ENCODE measurements at regions not wholly inside any gene's neighbourhood (a gene's known extent, or its start where the extent isn't known, plus 50 kb on each side); places are given as distances from the start of the nearest gene placed in this dataset.

GRCh38 chr19:29293736-29294342, 80.9 kb upstream of the UQCRFS1 start:
- Mint-ChIP-seq H3K27ac (no peak overlapping the region), H3K27me3 (peaks cover 39% of the 10 kb centered on the region)
- TF ChIP-seq, protein P1, sequence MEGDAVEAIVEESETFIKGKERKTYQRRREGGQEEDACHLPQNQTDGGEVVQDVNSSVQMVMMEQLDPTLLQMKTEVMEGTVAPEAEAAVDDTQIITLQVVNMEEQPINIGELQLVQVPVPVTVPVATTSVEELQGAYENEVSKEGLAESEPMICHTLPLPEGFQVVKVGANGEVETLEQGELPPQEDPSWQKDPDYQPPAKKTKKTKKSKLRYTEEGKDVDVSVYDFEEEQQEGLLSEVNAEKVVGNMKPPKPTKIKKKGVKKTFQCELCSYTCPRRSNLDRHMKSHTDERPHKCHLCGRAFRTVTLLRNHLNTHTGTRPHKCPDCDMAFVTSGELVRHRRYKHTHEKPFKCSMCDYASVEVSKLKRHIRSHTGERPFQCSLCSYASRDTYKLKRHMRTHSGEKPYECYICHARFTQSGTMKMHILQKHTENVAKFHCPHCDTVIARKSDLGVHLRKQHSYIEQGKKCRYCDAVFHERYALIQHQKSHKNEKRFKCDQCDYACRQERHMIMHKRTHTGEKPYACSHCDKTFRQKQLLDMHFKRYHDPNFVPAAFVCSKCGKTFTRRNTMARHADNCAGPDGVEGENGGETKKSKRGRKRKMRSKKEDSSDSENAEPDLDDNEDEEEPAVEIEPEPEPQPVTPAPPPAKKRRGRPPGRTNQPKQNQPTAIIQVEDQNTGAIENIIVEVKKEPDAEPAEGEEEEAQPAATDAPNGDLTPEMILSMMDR (IDR thresholded peaks at IDR 0.05; ENCODE audit: unreplicated experiment), result no peak

GRCh38 chr19:29294343-29294811, 81.4 kb upstream of the UQCRFS1 start:
- Mint-ChIP-seq H3K4me3 (ENCODE audit: low read depth) (no peak overlapping the region), H3K27ac (no peak overlapping the region), H3K36me3 (ENCODE audit: insufficient read depth) (no peaks in the 10 kb centered on the region), H3K9me3 (ENCODE audit: low read depth) (no peaks in the 10 kb centered on the region), H3K27me3 (peaks cover 42% of the 10 kb centered on the region), H3K4me1 (ENCODE audit: low read depth) (no peaks in the 10 kb centered on the region)
- TF ChIP-seq, protein P1 (IDR thresholded peaks at IDR 0.05; ENCODE audit: unreplicated experiment), result no peak
- no peak for DNase-seq (ENCODE audit: low spot score, unreplicated experiment)

More at GRCh38 chr19:29293736-29294342, 80.9 kb upstream of the UQCRFS1 start:
- H3K36me3 Mint-ChIP-seq (ENCODE audit: insufficient read depth), result no peaks in the 10 kb centered on the region
- H3K4me3 Mint-ChIP-seq (ENCODE audit: low read depth), result no peak overlapping the region
- DNase-seq (ENCODE audit: low spot score, unreplicated experiment), result no peak
- no peaks in the 10 kb centered on the region for H3K9me3 Mint-ChIP-seq (ENCODE audit: low read depth)
- no peaks in the 10 kb centered on the region for H3K4me1 Mint-ChIP-seq (ENCODE audit: low read depth)

DNA sequence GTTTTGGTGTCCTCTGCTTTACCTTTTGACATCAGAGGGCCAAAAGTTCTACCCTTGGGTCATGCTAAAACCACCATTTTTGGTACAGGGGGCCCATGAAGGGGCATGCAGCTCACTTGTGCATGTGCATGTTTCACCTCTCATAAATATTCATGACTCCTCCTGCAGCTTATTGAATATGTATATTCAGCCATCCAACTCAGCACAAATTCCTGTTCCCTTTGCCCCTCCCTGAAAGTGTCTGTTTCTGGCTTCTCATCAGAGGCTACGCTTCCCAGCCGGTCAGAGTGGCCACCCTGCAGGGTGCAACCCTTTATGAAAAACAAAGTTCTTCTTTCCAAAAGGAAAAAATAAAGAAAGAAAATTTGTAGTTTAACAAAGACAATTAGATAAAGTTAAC, 82.3 kb upstream of the UQCRFS1 start:
- peaks cover 38% of the 10 kb centered on the region for H3K27me3 Mint-ChIP-seq
- H3K4me1 Mint-ChIP-seq (ENCODE audit: low read depth), result no peaks in the 10 kb centered on the region
- no peak overlapping the region for H3K4me3 Mint-ChIP-seq (ENCODE audit: low read depth)
- no peak overlapping the region for H3K27ac Mint-ChIP-seq
- H3K9me3 Mint-ChIP-seq (ENCODE audit: low read depth), result no peaks in the 10 kb centered on the region
- DNase-seq (ENCODE audit: low spot score, unreplicated experiment), result no peak
- TF ChIP-seq, protein P1 (IDR thresholded peaks at IDR 0.05; ENCODE audit: unreplicated experiment), result no peak
- H3K36me3 Mint-ChIP-seq (ENCODE audit: insufficient read depth), result no peaks in the 10 kb centered on the region

- Mint-ChIP-seq H3K9me3 (ENCODE audit: low read depth) (no peaks in the 10 kb centered on the region), H3K4me3 (ENCODE audit: low read depth) (no peak overlapping the region), H3K27me3 (peaks cover 37% of the 10 kb centered on the region), H3K36me3 (ENCODE audit: insufficient read depth) (no peaks in the 10 kb centered on the region), H3K27ac (no peak overlapping the region), H3K4me1 (ENCODE audit: low read depth) (no peaks in the 10 kb centered on the region)
- TF ChIP-seq, protein P1 (IDR thresholded peaks at IDR 0.05; ENCODE audit: unreplicated experiment), result no peak
- DNase-seq (ENCODE audit: low spot score, unreplicated experiment), result no peak
Measured at GRCh38 chr19:29297381-29297780, 84.4 kb upstream of the UQCRFS1 start.

DNA sequence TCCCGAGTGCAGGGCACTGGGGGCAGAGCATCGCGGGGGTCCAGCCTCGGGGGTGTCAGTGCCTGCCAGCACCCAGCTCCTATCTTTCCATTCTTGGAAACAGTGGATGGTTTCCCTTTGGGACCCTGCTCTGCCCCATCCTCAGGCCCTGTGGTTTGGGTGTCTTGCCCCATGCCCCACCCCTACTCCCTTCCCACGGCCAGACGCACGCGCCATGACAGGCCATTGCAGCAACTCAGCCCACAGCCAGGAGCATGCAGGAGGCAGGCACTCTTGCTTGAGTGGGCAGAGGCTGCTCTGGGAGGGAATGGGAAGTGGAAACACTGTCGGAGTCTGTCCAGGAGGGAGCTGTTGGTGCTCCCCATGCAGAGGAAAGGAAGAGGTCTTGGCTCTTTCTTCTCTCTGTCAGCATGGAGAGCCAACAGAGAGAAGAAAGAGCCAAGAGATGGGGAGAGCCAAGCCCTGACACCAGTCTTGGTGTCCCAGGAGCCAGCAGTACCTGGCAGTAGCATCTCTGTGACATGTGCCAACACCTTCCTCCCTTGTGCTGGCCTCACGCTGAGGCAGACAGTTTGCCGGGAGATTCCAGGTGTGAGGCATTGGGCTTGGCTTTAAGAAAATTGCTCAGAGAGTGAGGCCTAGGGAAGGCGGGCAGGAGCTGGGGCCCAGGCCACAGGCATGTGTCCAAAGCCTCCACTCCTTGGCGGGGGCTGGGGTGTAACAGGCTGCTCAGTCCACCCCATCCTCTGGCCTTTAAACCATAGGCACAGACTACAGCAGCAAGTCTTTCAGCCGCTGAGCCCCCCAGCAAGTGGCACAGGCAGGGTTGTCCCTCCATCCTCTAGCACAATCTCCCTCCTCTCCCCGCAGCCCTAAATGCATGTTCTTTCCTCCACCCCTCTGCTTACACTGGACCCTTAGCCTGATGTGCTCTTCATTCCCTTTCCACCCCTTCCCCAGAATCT, 86.7 kb upstream of the UQCRFS1 start:
- no peak overlapping the region for H3K4me3 Mint-ChIP-seq (ENCODE audit: low read depth)
- H3K36me3 Mint-ChIP-seq (ENCODE audit: insufficient read depth), result no peaks in the 10 kb centered on the region
- H3K27ac Mint-ChIP-seq, result no peak overlapping the region
- peaks cover 35% of the 10 kb centered on the region for H3K27me3 Mint-ChIP-seq
- no peak for DNase-seq (ENCODE audit: low spot score, unreplicated experiment)
- TF ChIP-seq, protein P1 (IDR thresholded peaks at IDR 0.05; ENCODE audit: unreplicated experiment), result no peak
- no peaks in the 10 kb centered on the region for H3K4me1 Mint-ChIP-seq (ENCODE audit: low read depth)
- H3K9me3 Mint-ChIP-seq (ENCODE audit: low read depth), result no peaks in the 10 kb centered on the region
